ENCODE measurements at regions not wholly inside any gene's neighbourhood (a gene's known extent, or its start where the extent isn't known, plus 50 kb on each side); places are given as distances from the start of the nearest gene placed in this dataset.

GRCh38 chr7:155384751-155385150 is 73.2 kb upstream of the EN2 start:
- DNase-seq (ENCODE audit: low spot score) (no peak), FAIRE-seq (no peak), ATAC-seq (no peak)
- no peak for TF ChIP-seq ZNF251 (CRISPR knock-in tag; IDR thresholded peaks at IDR 0.05)
- TF ChIP-seq ZSCAN21 (CRISPR knock-in tag; IDR thresholded peaks at IDR 0.05; ENCODE audit: borderline replicate concordance): no peak
- no peak for TF ChIP-seq SP1 (IDR thresholded peaks at IDR 0.05)
- no peak for TF ChIP-seq SP1 (CRISPR knock-in tag; IDR thresholded peaks at IDR 0.05)
- no peak for TF ChIP-seq YEATS2 (CRISPR knock-in tag; IDR thresholded peaks at IDR 0.05; ENCODE audit: borderline replicate concordance)
- TF ChIP-seq JDP2 (CRISPR knock-in tag; IDR thresholded peaks at IDR 0.05; ENCODE audit: borderline replicate concordance): no peak
- no peak for TF ChIP-seq ZNF770 (CRISPR knock-in tag; IDR thresholded peaks at IDR 0.05)
- no peak for TF ChIP-seq REST (IDR thresholded peaks at IDR 0.05; ENCODE audit: borderline replicate concordance in 1 of 2, low read depth in 1 of 2, low read length in 2 of 2)
- TF ChIP-seq NKX3-1 (CRISPR knock-in tag; IDR thresholded peaks at IDR 0.05): no peak
- TF ChIP-seq TBX2 (CRISPR knock-in tag; IDR thresholded peaks at IDR 0.05; ENCODE audit: borderline replicate concordance): no peak
- TF ChIP-seq ZNF441 (CRISPR knock-in tag; IDR thresholded peaks at IDR 0.05; ENCODE audit: borderline replicate concordance): no peak
- TF ChIP-seq ZNF772 (CRISPR knock-in tag; IDR thresholded peaks at IDR 0.05): no peak
- TF ChIP-seq ZNF598 (CRISPR knock-in tag; IDR thresholded peaks at IDR 0.05; ENCODE audit: borderline replicate concordance): no peak
- TF ChIP-seq ZNF468 (CRISPR knock-in tag; IDR thresholded peaks at IDR 0.05): no peak
- no peak for TF ChIP-seq HDAC6 (IDR thresholded peaks at IDR 0.05; ENCODE audit: low read depth, low read length)
- TF ChIP-seq ZBTB4 (CRISPR knock-in tag; IDR thresholded peaks at IDR 0.05; ENCODE audit: borderline replicate concordance): no peak
- Histone ChIP-seq H3K27me3 (ENCODE audit: control insufficient read depth in 1 of 2, insufficient read depth in 2 of 2, low read length in 2 of 2) (peaks cover 7 to 81% of the 10 kb centered on the region in 2 experiments; a peak in 4 of 5 replicates), H3K9me3 (ENCODE audit: low read length) (no peaks in the 10 kb centered on the region), H3K4me3 (replicated peaks in 1 of 3; ENCODE audit: insufficient read depth in 1 of 3, low read depth in 2 of 3, low read length in 3 of 3) (no peak overlapping the region), H3K79me2 (ENCODE audit: insufficient read depth, low read length) (no peaks in the 10 kb centered on the region), H3K4me1 (ENCODE audit: insufficient read depth, low read length) (peaks cover 35% of the 10 kb centered on the region), H4K20me1 (ENCODE audit: insufficient read depth, low read length) (no peaks in the 10 kb centered on the region), H3K27ac (ENCODE audit: extremely low read length, insufficient read depth, low read length) (no peak overlapping the region), H3K4me2 (ENCODE audit: low read depth, low read length) (no peak overlapping the region), H3K9ac (ENCODE audit: insufficient read depth, low read depth, low read length) (no peak overlapping the region), H3K36me3 (replicated peaks in 1 of 2; ENCODE audit: control insufficient read depth in 1 of 2, insufficient read depth in 2 of 2, low read length in 2 of 2) (no peaks in the 10 kb centered on the region), H2AFZ (ENCODE audit: low read length) (no peak overlapping the region)
- 56% methylated on average over 6 of the region's 8 CpGs for WGBS (ENCODE audit: low lambda C conversion rate)
- in situ Hi-C loops (cut with HindIII; ENCODE audit: extremely low pct_ligation_motif_present, low pct_unique_long_range_greater_than_20kb) (loop anchor here (25.0 kb wide), 1 partner anchor 378 kb away; no protein-coding TSS in a partner anchor), intact Hi-C loops (cut with micrococcal nuclease; ENCODE audit: unreplicated experiment) (loop anchor here (10.0 kb wide), 1 partner anchor 380 kb away; no protein-coding TSS in a partner anchor)
- ChIA-PET POLR2A (no interaction called here), CTCF (ENCODE audit: low intra/inter-chr PET ratio, low total read pairs) (no interaction called here)
- BruUV-seq (replicated peaks): no TSS peak
